HG03354 (cell line): ENCODE measurements at regions not wholly inside any gene's neighbourhood (a gene's known extent, or its start where the extent isn't known, plus 50 kb on each side); places are given as distances from the start of the nearest gene placed in this dataset.
"Not testable (repeated sequence)": the region's sequence is repeated elsewhere in the genome, so short reads cannot be mapped to it uniquely, and the experiment has no call there.

Source experiments
- ATAC-seq: cut with Tn5 transposase; IDR thresholded peaks from one replicate; pipeline ENCODE4 v1.9.1; 2021; ENCODE audit warnings: mild to moderate bottlenecking; ENCODE audit not compliant: unreplicated experiment, poor library complexity, severe bottlenecking

DNA sequence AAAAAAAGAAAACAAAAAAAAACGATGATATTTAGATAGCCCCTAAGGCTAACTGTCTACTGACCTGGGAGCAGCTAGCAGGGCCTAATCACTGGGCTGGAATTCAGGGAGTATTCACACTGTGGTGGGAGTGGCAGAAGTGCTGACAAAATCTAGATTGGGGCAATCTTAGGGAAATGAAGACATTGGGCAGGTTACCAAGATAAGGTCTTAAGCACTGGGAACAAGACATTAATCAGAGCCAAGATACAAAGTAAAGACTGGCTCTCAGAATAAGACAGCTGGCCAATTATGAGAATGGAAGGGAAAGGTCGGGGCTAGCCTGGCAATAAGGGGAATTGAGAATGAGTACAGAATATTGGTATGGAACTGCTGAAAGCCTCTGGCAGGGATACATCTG is 100.2 kb upstream of the GRIA3 start:
- ATAC-seq: no peak

DNA sequence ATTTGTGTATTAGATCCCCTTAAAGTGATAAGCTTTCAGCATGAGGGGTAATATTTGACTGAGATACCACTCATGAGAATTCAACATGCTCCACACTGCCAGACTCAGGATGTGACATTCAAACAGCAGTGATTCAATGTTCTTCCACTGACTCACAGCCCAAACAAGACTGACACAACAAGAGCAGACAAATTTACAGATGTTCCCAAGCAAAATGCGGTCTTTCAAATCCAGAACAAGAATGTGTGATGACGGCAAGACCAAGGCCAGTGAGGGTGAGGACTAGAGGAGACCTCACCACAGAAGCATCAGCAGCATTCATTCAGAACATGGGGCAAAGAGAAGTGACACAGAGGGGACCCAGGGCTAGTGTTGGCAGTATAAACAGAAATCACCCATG is 99.3 kb upstream of the GRIA3 start:
- ATAC-seq: no peak

DNA sequence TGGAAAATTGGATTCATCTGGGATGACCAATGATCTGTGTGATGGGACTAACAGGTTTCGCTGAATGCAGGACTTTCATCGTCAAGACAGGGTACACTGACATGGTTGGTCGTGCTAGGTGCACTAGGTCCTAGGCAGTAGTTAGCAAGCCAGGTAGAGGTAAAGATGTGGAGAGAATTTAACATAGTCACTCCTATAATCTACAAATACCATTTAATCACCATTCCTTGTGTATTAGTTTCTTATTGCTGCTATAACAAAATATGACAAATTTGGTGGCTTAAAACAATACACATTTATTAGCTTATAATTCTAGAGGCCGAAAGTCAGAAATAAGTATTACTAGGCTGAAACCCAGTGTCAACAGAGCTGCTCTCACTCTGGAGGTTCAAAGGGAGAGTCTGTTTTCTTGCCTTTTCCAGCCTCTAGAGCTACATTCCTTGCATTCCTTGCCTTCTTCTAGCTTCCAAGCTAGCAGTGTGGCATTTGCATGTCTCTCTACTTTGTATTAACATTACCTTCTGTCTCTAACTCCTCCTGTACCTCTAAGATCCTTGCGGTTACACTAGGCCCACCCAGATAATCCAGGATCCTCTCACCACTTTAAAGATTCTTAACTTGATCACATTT is 98.7 kb upstream of the GRIA3 start:
- no peak for ATAC-seq

DNA sequence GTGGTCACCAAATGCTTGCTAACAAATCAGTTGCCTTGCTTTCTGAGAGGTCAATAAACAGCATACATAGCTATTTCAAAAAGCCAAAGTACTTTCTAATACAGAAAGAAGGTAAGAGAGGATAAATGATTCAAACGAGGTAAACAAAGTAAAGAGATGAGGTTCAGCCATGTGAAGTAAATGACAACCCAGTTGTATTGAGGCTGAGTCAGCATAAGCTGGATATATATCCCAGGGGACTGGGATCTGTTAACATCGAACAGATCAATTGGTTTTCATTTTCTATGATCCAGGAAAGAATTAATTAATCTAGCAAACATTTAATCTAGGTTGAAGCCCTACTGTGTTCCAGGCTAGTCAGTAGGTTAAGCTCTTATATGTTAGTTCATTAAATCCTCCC is 97.3 kb upstream of the GRIA3 start:
- ATAC-seq: no peak

DNA sequence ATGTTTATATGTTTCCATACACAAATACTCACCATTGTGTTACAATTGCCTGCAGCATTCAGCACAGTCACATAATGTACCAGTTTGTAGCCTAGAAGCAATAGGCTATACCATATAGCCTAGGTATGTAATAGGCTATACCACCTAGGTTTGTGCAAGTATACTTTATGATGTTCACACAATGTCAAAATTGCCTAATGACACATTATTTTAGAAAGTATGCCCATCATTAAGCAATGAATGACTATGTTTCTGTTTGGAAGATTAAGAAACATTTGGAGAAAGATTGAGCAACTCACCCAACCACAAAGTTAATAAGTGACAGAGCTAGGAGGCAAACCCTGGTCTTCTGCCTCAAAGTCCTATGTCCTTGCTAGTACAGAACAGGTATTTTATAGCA is 96.8 kb upstream of the GRIA3 start:
- ATAC-seq: peak; percentile 49

DNA sequence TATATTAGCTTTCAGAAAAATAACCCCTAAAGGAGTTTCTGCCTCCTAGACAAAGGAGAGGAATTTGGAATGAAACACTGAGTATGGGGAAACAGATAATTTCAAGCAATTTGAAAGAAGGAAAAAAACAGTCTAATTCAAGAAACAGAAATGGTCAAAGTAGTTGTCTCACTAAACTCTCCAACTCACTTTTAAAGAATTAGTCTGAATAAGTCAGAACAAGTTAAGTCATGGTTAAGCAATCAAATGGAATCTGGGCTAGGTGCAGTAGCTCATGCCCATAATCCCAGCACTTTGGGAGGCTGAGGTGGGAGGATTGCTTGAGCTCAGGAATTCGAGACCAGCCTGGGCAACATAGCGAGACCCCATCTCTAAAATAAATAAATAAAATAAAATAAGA is 95.7 kb upstream of the GRIA3 start:
- no peak for ATAC-seq

DNA sequence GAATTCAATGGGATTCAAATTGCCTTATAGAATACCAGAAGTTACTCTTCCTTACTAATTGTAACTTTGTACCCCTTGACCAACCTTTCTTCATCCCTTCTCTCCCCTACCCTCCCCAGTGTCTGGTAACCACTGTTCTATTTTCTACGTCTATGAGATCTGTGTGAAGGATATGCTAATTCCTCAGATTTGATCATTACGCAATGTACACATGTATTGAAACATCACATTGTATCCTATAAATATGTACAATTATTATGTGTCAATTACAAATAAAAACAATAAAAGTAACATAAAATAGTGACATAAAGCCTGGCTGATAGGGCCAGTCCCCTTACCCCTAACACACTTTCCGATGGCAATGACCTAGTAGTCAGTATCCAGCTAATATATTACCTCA is 95.1 kb upstream of the GRIA3 start:
- ATAC-seq: no peak

DNA sequence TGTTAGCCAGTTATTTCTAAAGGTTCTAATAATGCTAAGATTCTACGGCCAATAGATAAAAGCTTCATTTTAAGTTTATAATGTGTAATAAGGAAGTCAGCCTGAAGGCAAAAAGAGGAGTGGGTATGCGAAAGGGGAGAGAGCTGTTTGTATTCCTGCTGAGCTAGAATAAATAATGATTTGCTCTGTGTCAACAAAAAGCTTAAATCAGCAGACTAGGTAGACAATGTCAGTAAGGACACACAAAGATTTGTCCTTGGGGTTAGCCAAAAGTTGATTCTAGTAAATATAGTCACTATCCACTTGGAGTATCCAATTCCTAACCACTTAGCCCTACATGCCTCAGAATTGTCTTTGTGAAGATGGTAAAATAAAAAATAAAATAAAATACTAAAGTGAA is 90.3 kb upstream of the GRIA3 start:
- no peak for ATAC-seq

DNA sequence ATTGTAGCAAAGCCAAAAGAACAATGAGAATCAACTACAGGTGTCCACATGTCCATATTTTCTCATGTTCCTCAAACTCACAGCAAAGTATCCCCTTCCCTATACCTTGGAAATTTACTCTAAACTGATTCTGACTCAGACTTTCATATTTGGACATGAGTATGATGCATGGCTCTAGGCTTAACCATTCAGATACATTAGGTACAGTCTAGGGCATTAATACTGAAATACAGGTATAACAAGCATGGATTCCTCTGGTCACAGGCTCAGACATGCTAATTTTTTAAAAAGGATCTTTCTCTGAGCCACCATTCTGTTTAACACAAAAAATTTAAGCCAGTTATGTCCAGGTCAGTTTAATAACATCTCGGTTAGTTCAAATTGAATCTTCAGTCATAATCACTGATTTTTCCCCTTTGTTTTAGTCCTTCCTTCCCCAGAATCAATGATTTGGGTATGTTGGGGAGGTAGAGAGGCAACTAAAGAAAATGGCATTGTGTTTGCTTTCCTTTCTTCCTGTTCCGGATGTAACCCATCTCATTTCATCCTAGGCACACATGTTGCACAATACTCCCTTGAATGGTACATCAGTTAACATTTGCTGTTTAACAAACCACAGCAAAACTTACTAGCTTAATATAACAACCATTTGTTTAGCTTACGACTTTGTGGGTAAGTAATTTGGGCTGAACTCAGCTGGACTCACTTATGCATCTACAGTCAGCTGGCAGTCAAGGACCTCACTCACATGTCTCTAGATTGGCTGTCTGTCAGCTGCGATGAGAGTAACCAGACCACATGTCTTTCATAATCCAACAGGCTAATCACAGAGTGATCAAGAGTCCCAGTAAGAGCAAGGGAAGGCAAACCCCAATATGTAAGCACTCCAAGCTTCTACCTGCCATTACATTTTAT is 75.3 kb upstream of the GRIA3 start:
- no peak for ATAC-seq

DNA sequence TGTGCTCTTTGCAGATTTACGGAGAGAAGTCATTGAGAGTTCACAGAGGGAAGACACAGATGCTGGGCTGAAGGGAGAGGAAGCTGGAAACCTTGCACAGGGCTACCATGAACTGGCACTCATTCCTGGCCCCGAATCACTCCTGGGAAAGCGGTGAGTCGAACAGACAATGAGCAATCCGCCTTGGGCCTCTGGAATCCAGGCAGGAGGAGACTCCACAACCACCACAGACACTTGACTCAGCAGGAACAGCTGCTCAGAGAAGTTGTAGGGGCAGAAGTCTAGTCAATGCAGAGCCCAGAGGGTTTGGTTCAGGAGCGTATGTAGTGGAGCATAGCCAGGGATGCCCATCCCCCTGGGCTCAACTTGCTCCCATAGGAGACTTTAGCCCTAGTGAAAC is 62.8 kb upstream of the GRIA3 start:
- no peak for ATAC-seq

DNA sequence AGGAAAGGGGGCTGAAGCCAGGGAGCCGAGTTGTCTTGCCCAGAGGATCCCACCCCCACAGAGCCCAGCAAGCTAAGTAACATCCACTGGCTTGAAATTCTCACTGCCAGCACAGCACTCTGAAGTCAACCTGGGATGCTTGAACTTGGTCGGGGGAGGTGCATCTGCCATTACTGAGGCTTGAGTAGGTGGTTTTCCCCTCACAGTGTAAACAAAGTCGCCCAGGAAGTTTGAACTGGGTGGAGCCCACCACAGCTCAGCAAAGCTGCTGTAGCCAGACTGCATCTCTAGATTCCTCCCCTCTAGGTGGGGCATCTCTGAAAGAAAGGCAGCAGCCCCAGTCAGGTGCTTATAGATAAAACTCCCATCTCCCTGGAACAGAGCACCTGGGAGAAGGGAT is 54.3 kb upstream of the GRIA3 start:
- ATAC-seq: not testable (repeated sequence)
